GM12878 (cell line): ENCODE measurements at regions not wholly inside any gene's neighbourhood (a gene's known extent, or its start where the extent isn't known, plus 50 kb on each side); places are given as distances from the start of the nearest gene placed in this dataset.

Experiments
- ATAC-seq: fragments of 200-7000 bp; cut with Tn5 transposase; 3 replicates; pipeline ENCODE4 v1.9.1; 2020; ENCODE audit warnings: mild to moderate bottlenecking, moderate library complexity
- BruUV-seq: library from RNA; stranded (reverse); fragments of 400-500 nt; replicated peaks from 2 replicates; lab custom pipeline; 2021; lab: Mats Ljungman, UMichigan
- CTCF ChIA-PET: fragments of 300-600 bp; sonication (Branson Sonifier 250); formaldehyde crosslinking; extraction: SDS; loops from one replicate; lab custom pipeline; 2021; ENCODE audit warnings: inconsistent platforms; lab: Yijun Ruan, JAX
- POLR2A ChIA-PET: fragments of 350-600 bp; formaldehyde crosslinking; extraction: SDS; loops from one replicate; lab custom pipeline; 2021; ENCODE audit warnings: inconsistent platforms; lab: Charles Lee
- RAD21 ChIA-PET: fragments of 300-600 bp; sonication (Branson Sonifier 250); formaldehyde crosslinking; loops from one replicate; lab custom pipeline; 2023; ENCODE audit warnings: antibody characterized with exemption; ENCODE audit not compliant: unreplicated experiment; lab: Charles Lee
- SMC1A ChIA-PET: fragments of 300-600 bp; sonication (Branson Sonifier 250); formaldehyde crosslinking; loops from one replicate; lab custom pipeline; 2023; ENCODE audit not compliant: unreplicated experiment, uncharacterized antibody; lab: Charles Lee
- DNase-seq: peaks from one replicate; pipeline ENCODE4 v3.0.0-alpha.2; 2011; ENCODE audit warnings: low read depth, low spot score
- FAIRE-seq: peaks from 3 replicates; lab custom pipeline; 2011; peaks lifted over from hg19 to GRCh38; lab: Jason Lieb, UNC
- H2AFZ ChIP-seq: 2 replicates; pipeline ENCODE4 v1.6.0; 2011; ENCODE audit warnings: low read depth, low read length, control low read depth; ENCODE audit not compliant: control insufficient read depth
- H3K27ac ChIP-seq: 2 replicates; pipeline ENCODE4 v1.5.1; 2011; ENCODE audit warnings: control low read depth; ENCODE audit not compliant: control insufficient read depth, insufficient read depth
- H3K27me3 ChIP-seq, 2 experiments: replicated peaks in 1 of 2; 2 replicates each; pipeline versions ENCODE4 v1.6.0 to v1.6.1; 2011; ENCODE audit warnings: low read length in 1 of 2; ENCODE audit not compliant: control insufficient read depth in 2 of 2, insufficient read depth in 2 of 2
- H3K36me3 ChIP-seq, 2 experiments: 2 replicates each; pipeline ENCODE4 v1.5.1; 2011; ENCODE audit warnings: low read length in 1 of 2; ENCODE audit not compliant: control insufficient read depth in 2 of 2, insufficient read depth in 2 of 2
- H3K4me1 ChIP-seq: 2 replicates; pipeline ENCODE4 v1.6.1; 2011; ENCODE audit warnings: mild to moderate bottlenecking, low read length, moderate library complexity, mixed read lengths; ENCODE audit not compliant: control insufficient read depth, insufficient read depth
- H3K4me2 ChIP-seq: 2 replicates; pipeline ENCODE4 v1.6.0; 2011; ENCODE audit warnings: control low read depth; ENCODE audit not compliant: control insufficient read depth, insufficient read depth
- H3K4me3 ChIP-seq: fragments of 200-600 bp; sonication (generic); 2 replicates; pipeline ENCODE4 v1.5.1; 2016
- H3K79me2 ChIP-seq: 2 replicates; pipeline ENCODE4 v1.6.0; 2011; ENCODE audit warnings: low read length; ENCODE audit not compliant: control insufficient read depth, insufficient read depth
- H3K9ac ChIP-seq: 2 replicates; pipeline ENCODE4 v1.8.0; 2011; ENCODE audit warnings: low read length, control low read depth, mixed read lengths; ENCODE audit not compliant: control insufficient read depth, insufficient read depth
- H3K9me3 ChIP-seq: replicated peaks from 3 replicates; pipeline ENCODE4 v1.5.1; 2011; ENCODE audit warnings: mild to moderate bottlenecking, low read length; ENCODE audit not compliant: control insufficient read depth, insufficient read depth
- H4K20me1 ChIP-seq: 2 replicates; pipeline ENCODE4 v1.6.0; 2011; ENCODE audit not compliant: control insufficient read depth, insufficient read depth
- ATF2 ChIP-seq: IDR thresholded peaks from 2 replicates; pipeline ENCODE4 v1.6.1; 2012; ENCODE audit warnings: low read length, inconsistent platforms
- BCLAF1 ChIP-seq: fragments of 450-650 bp; IDR thresholded peaks from 2 replicates; pipeline ENCODE4 v1.6.1; 2017; ENCODE audit warnings: antibody characterized with exemption, mild to moderate bottlenecking, moderate library complexity
- CEBPB ChIP-seq, 2 experiments: fragments of 150-350 bp in 1 of 2; IDR thresholded peaks; 2 replicates each; pipeline ENCODE4 v1.6.1; 2012 to 2014; ENCODE audit warnings: low read depth in 2 of 2, low read length in 2 of 2, borderline replicate concordance in 1 of 2, inconsistent platforms in 1 of 2
- EZH2 ChIP-seq: IDR thresholded peaks from 2 replicates; pipeline ENCODE4 v1.6.1; 2012; ENCODE audit warnings: low read depth, mild to moderate bottlenecking, control low read depth, inconsistent platforms, low read length, borderline replicate concordance; ENCODE audit not compliant: control insufficient read depth
- MTA3 ChIP-seq: IDR thresholded peaks from 2 replicates; pipeline ENCODE4 v1.6.1; 2012; ENCODE audit warnings: low read length, inconsistent platforms, borderline replicate concordance
- SIX5 ChIP-seq: IDR thresholded peaks from 2 replicates; pipeline ENCODE4 v1.6.1; 2011; ENCODE audit warnings: mild to moderate bottlenecking, low read depth, low read length, moderate library complexity; ENCODE audit not compliant: severe bottlenecking
- SPI1 ChIP-seq: IDR thresholded peaks from 2 replicates; pipeline ENCODE4 v1.6.1; 2011; ENCODE audit warnings: low read depth, mild to moderate bottlenecking, low read length, moderate library complexity, borderline replicate concordance; ENCODE audit not compliant: insufficient read depth
- TBL1XR1 ChIP-seq: IDR thresholded peaks from 2 replicates; pipeline ENCODE4 v1.6.1; 2012; ENCODE audit warnings: low read depth, low read length, improper control_type of control experiment
- ZBTB4 ChIP-seq: fragments of 450-650 bp; formaldehyde crosslinking; IDR thresholded peaks from 2 replicates; pipeline ENCODE4 v1.4.0; 2022; ENCODE audit warnings: mild to moderate bottlenecking, moderate library complexity
- in situ Hi-C: fragments of 300-500 bp; cut with MboI; formaldehyde crosslinking; loops from 9 replicates; pipeline ENCODE4 v1.14.3; 2018; ENCODE audit warnings: mixed read lengths
- intact Hi-C: fragments of 100-400 bp; cut with micrococcal nuclease; formaldehyde crosslinking; loops from one replicate; pipeline ENCODE4 v1.14.2; 2022; ENCODE audit not compliant: unreplicated experiment

- FAIRE-seq (no peak), DNase-seq (no peak), ATAC-seq (no peak)
- H3K4me2 ChIP-seq: no peak overlapping the region
- ChIA-PET RAD21 (no interaction called here), CTCF (no interaction called here), POLR2A (no interaction called here), SMC1A (interaction anchor here (0.6 kb wide), 1 partner anchor 225 kb away, joined by 3 read pairs; no protein-coding TSS in a partner anchor)
- H3K4me1 ChIP-seq: no peaks in the 10 kb centered on the region
- H3K79me2 ChIP-seq: no peaks in the 10 kb centered on the region
- H2AFZ ChIP-seq: no peak overlapping the region
- in situ Hi-C loops (no loop called here), intact Hi-C loops (no loop called here)
- no peaks in the 10 kb centered on the region for H3K36me3 ChIP-seq
- TF ChIP-seq EZH2 (no peak), SPI1 (no peak), CEBPB (IDR thresholded peaks at IDR 0.05; ENCODE audit: borderline replicate concordance in 1 of 2, low read depth in 2 of 2, low read length in 2 of 2) (no peak), SIX5 (no peak), TBL1XR1 (no peak), ZBTB4 (CRISPR knock-in tag) (no peak), BCLAF1 (no peak), ATF2 (no peak), MTA3 (no peak)
- no TSS peak for BruUV-seq
- no peak overlapping the region for H3K4me3 ChIP-seq
- no peaks in the 10 kb centered on the region for H3K27me3 ChIP-seq
- no peaks in the 10 kb centered on the region for H4K20me1 ChIP-seq
- no peaks in the 10 kb centered on the region for H3K9me3 ChIP-seq
- no peak overlapping the region for H3K9ac ChIP-seq
- H3K27ac ChIP-seq: no peak overlapping the region
Measured at GRCh38 chr11:28835317-28835716, 727.1 kb downstream of the METTL15 start.
